ENCODE measurements at regions not wholly inside any gene's neighbourhood (a gene's known extent, or its start where the extent isn't known, plus 50 kb on each side); places are given as distances from the start of the nearest gene placed in this dataset.

- intact Hi-C loops (cut with micrococcal nuclease; ENCODE audit: unreplicated experiment) (no loop called here), in situ Hi-C loops (cut with HindIII; ENCODE audit: extremely low pct_ligation_motif_present, low pct_unique_long_range_greater_than_20kb) (no loop called here)
- TF ChIP-seq ZHX1 (CRISPR knock-in tag; IDR thresholded peaks at IDR 0.05; ENCODE audit: low read depth) (no peak), ZNF552 (CRISPR knock-in tag; IDR thresholded peaks at IDR 0.05; ENCODE audit: borderline replicate concordance) (no peak), CBX5 (CRISPR knock-in tag; IDR thresholded peaks at IDR 0.05; ENCODE audit: borderline replicate concordance) (no peak), RFXAP (CRISPR knock-in tag; IDR thresholded peaks at IDR 0.05; ENCODE audit: borderline replicate concordance) (no peak), AGO2 (optimal IDR thresholded peaks at IDR 0.05; ENCODE audit: low read depth, low read length) (no peak), ZNF160 (CRISPR knock-in tag; IDR thresholded peaks at IDR 0.05) (no peak), ZNF761 (CRISPR knock-in tag; conservative IDR thresholded peaks at IDR 0.05) (no peak), CHCHD3 (CRISPR knock-in tag; IDR thresholded peaks at IDR 0.05) (no peak)
- TF ChIP-seq, protein P1, sequence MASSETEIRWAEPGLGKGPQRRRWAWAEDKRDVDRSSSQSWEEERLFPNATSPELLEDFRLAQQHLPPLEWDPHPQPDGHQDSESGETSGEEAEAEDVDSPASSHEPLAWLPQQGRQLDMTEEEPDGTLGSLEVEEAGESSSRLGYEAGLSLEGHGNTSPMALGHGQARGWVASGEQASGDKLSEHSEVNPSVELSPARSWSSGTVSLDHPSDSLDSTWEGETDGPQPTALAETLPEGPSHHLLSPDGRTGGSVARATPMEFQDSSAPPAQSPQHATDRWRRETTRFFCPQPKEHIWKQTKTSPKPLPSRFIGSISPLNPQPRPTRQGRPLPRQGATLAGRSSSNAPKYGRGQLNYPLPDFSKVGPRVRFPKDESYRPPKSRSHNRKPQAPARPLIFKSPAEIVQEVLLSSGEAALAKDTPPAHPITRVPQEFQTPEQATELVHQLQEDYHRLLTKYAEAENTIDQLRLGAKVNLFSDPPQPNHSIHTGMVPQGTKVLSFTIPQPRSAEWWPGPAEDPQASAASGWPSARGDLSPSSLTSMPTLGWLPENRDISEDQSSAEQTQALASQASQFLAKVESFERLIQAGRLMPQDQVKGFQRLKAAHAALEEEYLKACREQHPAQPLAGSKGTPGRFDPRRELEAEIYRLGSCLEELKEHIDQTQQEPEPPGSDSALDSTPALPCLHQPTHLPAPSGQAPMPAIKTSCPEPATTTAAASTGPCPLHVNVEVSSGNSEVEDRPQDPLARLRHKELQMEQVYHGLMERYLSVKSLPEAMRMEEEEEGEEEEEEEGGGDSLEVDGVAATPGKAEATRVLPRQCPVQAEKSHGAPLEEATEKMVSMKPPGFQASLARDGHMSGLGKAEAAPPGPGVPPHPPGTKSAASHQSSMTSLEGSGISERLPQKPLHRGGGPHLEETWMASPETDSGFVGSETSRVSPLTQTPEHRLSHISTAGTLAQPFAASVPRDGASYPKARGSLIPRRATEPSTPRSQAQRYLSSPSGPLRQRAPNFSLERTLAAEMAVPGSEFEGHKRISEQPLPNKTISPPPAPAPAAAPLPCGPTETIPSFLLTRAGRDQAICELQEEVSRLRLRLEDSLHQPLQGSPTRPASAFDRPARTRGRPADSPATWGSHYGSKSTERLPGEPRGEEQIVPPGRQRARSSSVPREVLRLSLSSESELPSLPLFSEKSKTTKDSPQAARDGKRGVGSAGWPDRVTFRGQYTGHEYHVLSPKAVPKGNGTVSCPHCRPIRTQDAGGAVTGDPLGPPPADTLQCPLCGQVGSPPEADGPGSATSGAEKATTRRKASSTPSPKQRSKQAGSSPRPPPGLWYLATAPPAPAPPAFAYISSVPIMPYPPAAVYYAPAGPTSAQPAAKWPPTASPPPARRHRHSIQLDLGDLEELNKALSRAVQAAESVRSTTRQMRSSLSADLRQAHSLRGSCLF (CRISPR knock-in tag; IDR thresholded peaks at IDR 0.05; ENCODE audit: borderline replicate concordance), result no peak
- H3K9ac ChIP-seq (ENCODE audit: insufficient read depth, low read depth, low read length), result no peak overlapping the region
- FAIRE-seq (no peak), ATAC-seq (no peak), DNase-seq (ENCODE audit: low spot score) (no peak)
- H3K79me2 ChIP-seq (ENCODE audit: insufficient read depth, low read length), result no peaks in the 10 kb centered on the region
- WGBS (ENCODE audit: low lambda C conversion rate), result 0% methylated on average over 1 of the region's 1 CpG
- H3K9me3 ChIP-seq (ENCODE audit: low read length), result no peaks in the 10 kb centered on the region
- no peaks in the 10 kb centered on the region for H3K4me1 ChIP-seq (ENCODE audit: insufficient read depth, low read length)
- H2AFZ ChIP-seq (ENCODE audit: low read length), result no peak overlapping the region
- H3K4me3 ChIP-seq (replicated peaks in 1 of 3; ENCODE audit: insufficient read depth in 1 of 3, low read depth in 2 of 3, low read length in 3 of 3), result no peak overlapping the region
- no peaks in the 10 kb centered on the region for H3K36me3 ChIP-seq (replicated peaks in 1 of 2; ENCODE audit: control insufficient read depth in 1 of 2, insufficient read depth in 2 of 2, low read length in 2 of 2)
- H3K4me2 ChIP-seq (ENCODE audit: low read depth, low read length), result no peak overlapping the region
- ChIA-PET POLR2A (no interaction called here), CTCF (ENCODE audit: low intra/inter-chr PET ratio, low total read pairs) (no interaction called here)
- BruUV-seq (replicated peaks), result no TSS peak
- no peak overlapping the region for H3K27ac ChIP-seq (ENCODE audit: extremely low read length, insufficient read depth, low read length)
- no peaks in the 10 kb centered on the region for H4K20me1 ChIP-seq (ENCODE audit: insufficient read depth, low read length)
- H3K27me3 ChIP-seq (ENCODE audit: control insufficient read depth in 1 of 2, insufficient read depth in 2 of 2, low read length in 2 of 2), result no peaks in the 10 kb centered on the region
Measured at GRCh38 chr15:36313021-36313420, 266.4 kb upstream of the CDIN1 start.

All from HepG2 (cell line).